ENCODE measurements at regions not wholly inside any gene's neighbourhood (a gene's known extent, or its start where the extent isn't known, plus 50 kb on each side); places are given as distances from the start of the nearest gene placed in this dataset.
"Not testable (repeated sequence)": the region's sequence is repeated elsewhere in the genome, so short reads cannot be mapped to it uniquely, and the experiment has no call there.

DNA sequence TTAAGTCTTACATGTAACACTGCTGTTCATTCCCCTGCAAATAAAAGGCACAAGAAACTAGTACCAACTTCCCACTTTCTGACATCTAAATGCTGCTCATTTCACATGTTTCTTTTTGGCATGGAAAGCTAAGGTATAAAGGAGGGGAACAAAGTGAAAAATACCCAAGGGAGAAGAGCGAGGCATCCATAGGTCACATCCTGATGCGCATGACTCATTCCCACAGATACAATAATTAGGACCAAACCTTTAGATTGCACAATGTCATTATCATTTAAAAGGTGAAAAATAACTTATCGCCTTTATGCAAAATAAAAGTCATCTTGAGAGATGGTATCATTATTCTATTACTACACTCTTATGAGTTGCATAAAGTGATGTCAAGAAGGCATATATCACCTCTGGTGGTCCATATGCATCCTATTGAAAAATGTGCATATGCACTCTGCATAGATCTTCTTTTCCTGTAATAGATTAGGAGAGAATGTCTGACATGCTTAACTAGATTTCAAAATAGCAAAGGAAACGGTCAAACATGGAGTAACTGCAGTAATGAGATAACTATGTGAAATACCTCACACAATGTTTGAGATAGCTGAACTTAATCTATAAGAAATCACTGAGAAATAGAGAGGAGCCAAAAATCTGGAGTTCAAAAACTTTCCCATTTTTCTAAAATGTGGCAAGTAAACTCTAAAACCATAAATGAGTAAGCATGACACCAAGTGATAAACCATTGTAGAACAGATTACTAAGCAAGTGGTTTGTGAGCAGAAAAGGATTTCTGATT lies 382.5 kb upstream of the TMTC1 start:
- ATAC-seq (no peak), DNase-seq (no peak)
- Histone ChIP-seq H3K4me1 (no peaks in the 10 kb centered on the region), H3K27ac (no peak overlapping the region), H3K9me3 (no peaks in the 10 kb centered on the region), H3K27me3 (ENCODE audit: low read depth) (peaks cover 17% of the 10 kb centered on the region), H3K4me3 (no peak overlapping the region), H3K36me3 (no peaks in the 10 kb centered on the region)
- intact Hi-C loops (cut with DNase I) = no loop called here
- TF ChIP-seq, protein P1, sequence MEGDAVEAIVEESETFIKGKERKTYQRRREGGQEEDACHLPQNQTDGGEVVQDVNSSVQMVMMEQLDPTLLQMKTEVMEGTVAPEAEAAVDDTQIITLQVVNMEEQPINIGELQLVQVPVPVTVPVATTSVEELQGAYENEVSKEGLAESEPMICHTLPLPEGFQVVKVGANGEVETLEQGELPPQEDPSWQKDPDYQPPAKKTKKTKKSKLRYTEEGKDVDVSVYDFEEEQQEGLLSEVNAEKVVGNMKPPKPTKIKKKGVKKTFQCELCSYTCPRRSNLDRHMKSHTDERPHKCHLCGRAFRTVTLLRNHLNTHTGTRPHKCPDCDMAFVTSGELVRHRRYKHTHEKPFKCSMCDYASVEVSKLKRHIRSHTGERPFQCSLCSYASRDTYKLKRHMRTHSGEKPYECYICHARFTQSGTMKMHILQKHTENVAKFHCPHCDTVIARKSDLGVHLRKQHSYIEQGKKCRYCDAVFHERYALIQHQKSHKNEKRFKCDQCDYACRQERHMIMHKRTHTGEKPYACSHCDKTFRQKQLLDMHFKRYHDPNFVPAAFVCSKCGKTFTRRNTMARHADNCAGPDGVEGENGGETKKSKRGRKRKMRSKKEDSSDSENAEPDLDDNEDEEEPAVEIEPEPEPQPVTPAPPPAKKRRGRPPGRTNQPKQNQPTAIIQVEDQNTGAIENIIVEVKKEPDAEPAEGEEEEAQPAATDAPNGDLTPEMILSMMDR (IDR thresholded peaks at IDR 0.05) = no peak

DNA sequence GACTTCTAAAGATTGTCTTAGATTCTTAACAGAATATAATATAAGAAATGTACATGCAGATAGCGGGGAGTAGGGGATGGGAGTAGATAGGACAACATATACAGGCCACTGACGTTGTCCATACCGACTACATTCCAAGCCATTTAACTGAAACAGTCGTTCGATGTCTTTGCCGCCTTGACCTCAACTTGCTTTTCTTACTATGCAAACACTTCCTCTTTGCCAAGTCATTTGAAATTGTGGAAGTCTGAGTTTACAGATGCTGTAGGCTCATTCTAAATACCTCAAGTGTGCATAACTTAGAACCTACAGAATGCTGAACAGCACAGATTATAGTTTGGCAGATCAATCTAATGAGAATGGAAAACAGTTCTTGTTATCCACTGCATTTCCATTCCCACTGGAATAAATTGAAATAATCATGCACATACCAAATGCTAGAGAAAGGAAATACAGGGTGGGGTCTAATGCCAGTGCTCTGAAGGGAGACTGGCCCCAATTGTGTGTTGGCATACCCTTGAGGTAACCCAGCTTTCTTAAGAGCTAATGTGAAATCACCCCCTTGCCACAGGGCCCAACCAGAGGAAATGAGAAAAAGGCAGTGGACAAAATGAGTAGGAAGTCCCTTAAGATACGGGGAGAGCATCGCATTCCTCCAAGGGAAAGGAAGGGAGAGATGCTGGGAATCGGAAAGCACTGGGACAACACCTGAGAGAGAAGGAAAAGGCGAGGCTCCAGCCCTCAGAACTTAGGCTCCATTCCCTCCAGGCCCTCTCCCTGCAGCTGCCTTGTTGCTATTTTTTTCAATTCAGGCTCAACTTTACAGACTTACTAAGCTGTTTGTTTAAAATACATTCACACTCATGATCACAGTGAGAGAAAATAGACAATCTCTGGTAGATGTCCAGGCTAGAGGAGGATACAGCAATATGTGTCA lies 380.9 kb upstream of the TMTC1 start:
- ATAC-seq (no peak), DNase-seq (no peak)
- intact Hi-C loops (cut with DNase I) = no loop called here
- H3K4me3 ChIP-seq = no peak overlapping the region
- H3K27me3 ChIP-seq (ENCODE audit: low read depth) = peaks cover 2% of the 10 kb centered on the region
- H3K36me3 ChIP-seq = no peaks in the 10 kb centered on the region
- TF ChIP-seq, protein P1 (IDR thresholded peaks at IDR 0.05) = no peak
- H3K4me1 ChIP-seq = no peaks in the 10 kb centered on the region
- no peaks in the 10 kb centered on the region for H3K9me3 ChIP-seq
- H3K27ac ChIP-seq = no peak overlapping the region

DNA sequence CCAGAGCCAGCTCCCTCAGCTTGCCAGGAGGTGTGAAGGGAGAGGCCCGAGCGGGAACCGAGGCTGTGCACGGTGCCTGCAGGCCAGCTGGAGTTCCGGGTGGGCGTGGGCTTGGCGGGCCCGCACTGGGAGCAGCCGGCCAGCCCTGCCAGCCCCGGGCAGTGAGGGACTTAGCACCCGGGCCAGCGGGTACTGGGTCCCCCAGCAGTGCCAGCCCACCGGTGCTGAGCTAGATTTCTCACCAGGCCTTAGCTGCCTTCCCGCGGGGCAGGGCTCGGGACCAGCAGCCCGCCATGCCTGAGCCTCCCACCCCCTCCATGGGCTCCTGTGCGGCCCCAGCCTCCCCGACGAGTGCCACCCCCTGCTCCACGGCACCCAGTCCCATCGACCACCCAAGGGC lies 373.1 kb upstream of the TMTC1 start:
- intact Hi-C loops (cut with DNase I); H3K9me3 ChIP-seq; DNase-seq; ATAC-seq; H3K4me3 ChIP-seq; H3K36me3 ChIP-seq; H3K27me3 ChIP-seq (ENCODE audit: low read depth); H3K4me1 ChIP-seq; H3K27ac ChIP-seq: not testable (repeated sequence)

DNA sequence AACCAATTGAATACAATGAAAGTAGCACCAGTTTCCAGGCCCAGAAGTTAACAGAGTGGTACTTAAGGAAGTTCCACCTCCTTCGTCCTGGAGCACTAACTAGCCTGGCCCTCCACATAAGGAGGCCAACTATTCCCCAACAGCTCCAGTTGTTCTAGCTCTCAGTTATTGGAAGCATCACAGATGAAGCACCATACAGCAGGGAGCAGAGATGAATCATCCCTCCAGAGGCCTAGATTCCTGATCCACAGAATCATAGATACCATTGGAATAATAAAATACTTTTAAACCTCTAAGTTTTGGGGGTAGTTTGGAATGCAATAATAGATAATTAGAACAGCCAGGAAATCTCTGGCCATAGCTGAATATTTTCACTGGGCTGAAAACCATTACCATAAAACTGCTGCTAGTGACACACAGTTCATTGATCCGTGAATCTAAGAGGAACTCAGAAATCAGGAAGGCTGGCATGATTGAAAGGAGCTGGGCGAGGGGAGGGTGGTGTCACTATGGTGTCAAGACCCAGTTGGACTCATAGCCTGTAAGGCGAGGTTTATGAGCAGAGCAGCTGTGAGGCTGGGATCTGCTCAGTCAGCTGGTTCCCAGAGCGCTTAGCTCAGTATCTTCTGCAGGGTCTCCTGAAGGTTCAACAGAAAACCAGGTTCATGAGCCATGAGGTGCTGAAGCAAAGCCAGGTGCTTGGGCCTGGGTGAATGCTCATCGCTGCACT lies 371.4 kb upstream of the TMTC1 start:
- intact Hi-C loops (cut with DNase I) = no loop called here
- no peaks in the 10 kb centered on the region for H3K36me3 ChIP-seq
- no peak for DNase-seq
- no peak overlapping the region for H3K27ac ChIP-seq
- no peak overlapping the region for H3K4me3 ChIP-seq
- H3K9me3 ChIP-seq = no peaks in the 10 kb centered on the region
- no peaks in the 10 kb centered on the region for H3K4me1 ChIP-seq
- TF ChIP-seq, protein P1 (IDR thresholded peaks at IDR 0.05) = no peak
- H3K27me3 ChIP-seq (ENCODE audit: low read depth) = no peaks in the 10 kb centered on the region
- no peak for ATAC-seq

DNA sequence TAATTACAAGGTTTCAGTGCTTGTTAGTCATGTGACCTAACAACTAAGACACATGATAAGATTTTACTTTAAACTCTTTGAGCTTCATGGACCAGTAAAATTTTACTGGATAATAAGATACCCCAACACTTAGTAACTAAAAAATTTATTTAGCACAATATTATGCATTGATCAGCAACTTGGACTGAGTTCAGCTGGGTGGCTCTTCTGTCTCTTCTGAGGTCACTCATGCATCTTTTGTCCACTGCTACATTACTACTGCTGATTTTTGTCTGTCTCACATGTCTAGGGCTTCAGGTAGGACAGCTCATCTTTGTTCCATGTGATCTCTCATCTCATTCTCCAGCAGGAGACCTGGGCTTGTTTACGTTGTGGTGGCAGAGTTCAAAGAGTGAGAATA lies 370.2 kb upstream of the TMTC1 start:
- intact Hi-C loops (cut with DNase I) = no loop called here
- Histone ChIP-seq H3K36me3 (no peaks in the 10 kb centered on the region), H3K27me3 (ENCODE audit: low read depth) (no peaks in the 10 kb centered on the region), H3K4me3 (no peak overlapping the region), H3K27ac (no peak overlapping the region), H3K4me1 (no peaks in the 10 kb centered on the region), H3K9me3 (no peaks in the 10 kb centered on the region)
- no peak for ATAC-seq
- TF ChIP-seq, protein P1 (IDR thresholded peaks at IDR 0.05) = no peak
- no peak for DNase-seq

Data from lower lobe of right lung (tissue), 2 donors.